ENCODE measurements at regions not wholly inside any gene's neighbourhood (a gene's known extent, or its start where the extent isn't known, plus 50 kb on each side); places are given as distances from the start of the nearest gene placed in this dataset.
"Not testable (repeated sequence)": the region's sequence is repeated elsewhere in the genome, so short reads cannot be mapped to it uniquely, and the experiment has no call there.

DNA sequence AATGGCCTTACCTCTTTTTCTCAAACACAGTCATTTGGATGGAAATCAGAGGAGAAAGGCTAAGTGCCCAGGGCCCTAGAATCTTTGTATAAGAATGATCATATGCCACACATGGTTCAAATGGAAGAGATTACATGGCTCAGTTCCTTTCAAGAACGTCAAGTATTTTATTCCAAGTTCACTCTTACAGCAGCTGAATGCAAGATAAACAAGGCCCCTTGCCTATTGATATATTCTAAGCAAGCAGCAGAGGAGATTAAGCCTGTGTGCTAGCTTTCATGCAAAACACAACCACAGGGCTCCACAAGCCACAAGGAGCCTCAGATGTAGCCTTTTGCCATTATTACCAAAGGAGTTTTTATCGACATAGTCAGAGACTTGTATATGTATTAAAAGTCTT, 55.3 kb upstream of the SLCO6A1 start:
- DNase-seq (ENCODE audit: low read depth in 1 of 2, low spot score in 1 of 2), result no peak

GRCh38 chr5:102554728-102555127, 55.9 kb upstream of the SLCO6A1 start:
- no peak for DNase-seq (ENCODE audit: low read depth in 1 of 2, low spot score in 1 of 2)

- no peak for DNase-seq (ENCODE audit: low read depth in 1 of 2, low spot score in 1 of 2)
Measured at GRCh38 chr5:102561894-102562760, 63.3 kb upstream of the SLCO6A1 start.

DNA sequence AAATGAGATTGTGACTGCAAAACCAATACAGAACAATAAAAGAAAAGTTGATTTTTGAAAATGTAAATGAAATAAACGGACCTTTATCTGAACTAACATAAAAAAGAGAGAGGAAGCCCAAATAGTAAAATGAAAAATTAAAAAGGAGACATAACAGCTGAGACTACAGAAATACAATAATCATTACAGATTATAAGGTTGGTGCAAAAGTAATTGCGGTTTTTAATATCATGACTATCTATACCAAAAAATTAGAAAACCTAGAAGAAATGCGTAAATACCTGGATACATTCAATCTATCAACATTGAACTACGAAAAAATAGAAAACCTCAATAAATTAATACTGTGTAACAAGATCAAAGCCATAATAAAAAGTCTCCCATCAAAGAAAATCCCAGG, 71.9 kb upstream of the SLCO6A1 start:
- no peak for DNase-seq (ENCODE audit: low read depth in 1 of 2, low spot score in 1 of 2)

GRCh38 chr5:102578362-102578761, 79.6 kb upstream of the SLCO6A1 start:
- DNase-seq (ENCODE audit: low read depth in 1 of 2, low spot score in 1 of 2), result no peak

GRCh38 chr5:102579379-102579778, 80.6 kb upstream of the SLCO6A1 start:
- no peak for DNase-seq (ENCODE audit: low read depth in 1 of 2, low spot score in 1 of 2)

GRCh38 chr5:102581011-102581410, 82.2 kb upstream of the SLCO6A1 start:
- no peak for DNase-seq (ENCODE audit: low read depth in 1 of 2, low spot score in 1 of 2)

DNA sequence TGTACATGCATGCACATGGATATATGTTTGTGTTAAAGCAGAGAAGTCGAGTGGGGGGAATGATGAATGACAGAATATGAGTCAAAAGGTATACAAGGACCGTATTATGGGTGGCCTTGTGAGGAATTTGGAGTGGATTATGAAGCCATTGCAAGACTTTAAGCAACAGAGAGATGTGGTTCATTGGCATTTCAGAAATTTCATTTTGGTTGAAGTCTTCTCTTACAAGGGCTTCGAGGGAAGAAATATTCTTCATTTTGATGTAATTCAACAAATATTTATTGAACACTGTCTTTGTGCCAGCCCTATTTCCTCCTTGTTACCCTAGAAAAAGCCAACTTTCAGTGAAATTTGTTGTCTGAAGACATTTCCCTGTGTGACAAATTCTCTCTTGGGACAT, 83.9 kb upstream of the SLCO6A1 start:
- no peak for DNase-seq (ENCODE audit: low read depth in 1 of 2, low spot score in 1 of 2)

DNA sequence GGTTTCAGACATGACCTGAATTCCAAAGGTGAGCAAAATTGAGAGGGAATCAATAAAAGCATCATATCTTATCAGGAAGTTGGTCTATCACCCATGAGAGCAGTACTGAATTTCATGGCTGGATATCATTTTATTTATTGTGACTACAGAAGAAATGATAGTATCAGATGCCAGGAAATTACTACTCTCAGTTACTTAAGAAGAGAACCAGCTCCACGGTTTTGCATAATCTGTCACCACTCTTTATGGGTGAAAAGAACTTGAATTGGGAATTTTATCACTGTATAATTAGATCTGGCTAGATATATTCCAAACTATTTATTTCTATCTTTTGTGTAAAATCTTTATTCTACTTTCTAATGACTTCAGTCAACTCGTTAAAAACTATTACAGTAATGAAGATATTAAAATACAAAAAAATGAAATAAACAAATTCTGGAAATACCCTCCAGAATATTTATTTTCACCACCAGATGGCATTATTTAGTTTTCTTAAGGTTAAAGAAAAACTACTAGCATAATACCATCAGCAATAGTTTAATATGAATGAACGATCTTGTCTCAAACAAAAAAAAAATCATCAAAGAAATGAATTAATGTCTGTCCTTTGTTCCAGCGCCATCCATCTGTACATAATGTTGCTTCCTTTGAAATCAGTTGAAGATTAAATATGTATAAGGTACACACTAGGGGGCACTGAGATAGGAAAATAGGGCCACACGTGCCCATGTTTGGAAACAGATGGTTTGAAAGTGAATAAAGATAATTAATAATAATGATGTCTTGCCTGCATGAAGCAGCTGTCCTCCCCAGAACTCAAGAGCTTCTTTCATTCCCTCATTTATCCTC, 84.7 kb upstream of the SLCO6A1 start:
- no peak for DNase-seq (ENCODE audit: low read depth in 1 of 2, low spot score in 1 of 2)

- no peak for DNase-seq (ENCODE audit: low read depth in 1 of 2, low spot score in 1 of 2)
Measured at GRCh38 chr5:102589661-102590060, 90.9 kb upstream of the SLCO6A1 start.

DNA sequence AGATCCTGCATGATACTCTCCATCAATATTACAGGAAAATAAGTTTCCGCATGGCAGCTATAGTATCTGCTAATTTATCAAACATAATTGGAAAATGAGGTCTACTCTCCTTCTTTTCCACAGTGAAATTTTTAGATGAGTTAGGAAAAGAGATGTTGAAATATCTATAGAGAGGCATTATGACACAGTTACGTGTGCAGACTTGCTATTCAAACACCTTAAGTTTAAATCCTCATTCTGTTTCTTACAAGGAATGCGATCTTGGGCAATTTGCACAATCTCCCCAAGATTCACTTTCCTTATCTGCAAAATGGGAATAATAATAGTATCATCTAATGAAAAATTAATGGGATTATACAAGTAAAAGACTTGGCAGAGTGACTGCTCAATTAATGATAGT, 91.7 kb upstream of the SLCO6A1 start:
- DNase-seq (ENCODE audit: low read depth in 1 of 2, low spot score in 1 of 2), result no peak

GRCh38 chr5:102591650-102592049, 92.8 kb upstream of the SLCO6A1 start:
- no peak for DNase-seq (ENCODE audit: low read depth in 1 of 2, low spot score in 1 of 2)

GRCh38 chr5:102592586-102592985, 93.8 kb upstream of the SLCO6A1 start:
- DNase-seq (ENCODE audit: low read depth in 1 of 2, low spot score in 1 of 2), result not testable (repeated sequence)

GRCh38 chr5:102594192-102594591, 95.4 kb upstream of the SLCO6A1 start:
- no peak for DNase-seq (ENCODE audit: low read depth in 1 of 2, low spot score in 1 of 2)

- no peak for DNase-seq (ENCODE audit: low read depth in 1 of 2, low spot score in 1 of 2)
Measured at GRCh38 chr5:102595332-102595731, 96.5 kb upstream of the SLCO6A1 start.

DNA sequence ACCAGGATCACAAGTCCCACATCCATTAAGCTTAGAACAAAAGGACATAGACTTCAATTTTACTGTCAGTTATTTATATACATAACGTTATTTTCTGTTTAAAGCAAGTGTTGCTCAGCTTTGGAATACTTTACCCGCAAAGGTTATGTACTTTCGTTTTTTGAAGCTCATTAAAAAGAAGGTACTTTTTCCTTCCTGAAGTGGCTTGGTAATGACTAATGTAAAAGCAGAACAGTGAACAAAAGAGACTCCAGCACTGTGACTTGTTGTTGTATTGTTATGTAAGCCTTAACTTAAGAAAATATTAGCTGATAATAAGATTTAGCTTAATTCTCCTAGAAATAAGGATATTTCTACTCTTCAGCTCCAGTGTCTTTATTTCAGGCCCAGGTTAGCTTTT, 97.3 kb upstream of the SLCO6A1 start:
- DNase-seq (ENCODE audit: low read depth in 1 of 2, low spot score in 1 of 2), result no peak

GRCh38 chr5:102596951-102597350, 98.2 kb upstream of the SLCO6A1 start:
- DNase-seq (ENCODE audit: low read depth in 1 of 2, low spot score in 1 of 2), result no peak

- no peak for DNase-seq (ENCODE audit: low read depth in 1 of 2, low spot score in 1 of 2)
Measured at GRCh38 chr5:102599289-102599688, 100.5 kb upstream of the SLCO6A1 start.

DNA sequence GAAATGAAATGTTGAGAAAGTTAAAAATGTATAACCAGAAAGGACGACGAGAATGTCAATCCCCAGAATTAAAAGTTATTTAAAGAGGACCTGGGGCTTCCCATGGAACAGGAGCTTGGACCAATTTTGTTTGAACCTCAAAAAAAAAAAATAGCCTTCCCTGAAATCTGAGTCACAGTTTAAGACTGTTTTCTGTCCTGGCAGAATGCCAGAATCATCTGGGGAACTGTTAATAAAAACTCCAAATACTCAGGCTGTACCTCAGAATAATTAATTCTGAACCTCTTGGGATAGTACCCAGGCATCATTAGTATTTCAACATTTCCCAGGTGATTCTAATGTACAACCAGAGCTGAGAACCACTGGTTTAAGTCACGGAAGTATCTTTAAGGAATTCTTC, 102.2 kb upstream of the SLCO6A1 start:
- no peak for DNase-seq (ENCODE audit: low read depth in 1 of 2, low spot score in 1 of 2)

- DNase-seq (ENCODE audit: low read depth in 1 of 2, low spot score in 1 of 2), result no peak
Measured at GRCh38 chr5:102603670-102604069, 104.9 kb upstream of the SLCO6A1 start.

GRCh38 chr5:102608414-102608813, 109.6 kb upstream of the SLCO6A1 start:
- no peak for DNase-seq (ENCODE audit: low read depth in 1 of 2, low spot score in 1 of 2)

DNA sequence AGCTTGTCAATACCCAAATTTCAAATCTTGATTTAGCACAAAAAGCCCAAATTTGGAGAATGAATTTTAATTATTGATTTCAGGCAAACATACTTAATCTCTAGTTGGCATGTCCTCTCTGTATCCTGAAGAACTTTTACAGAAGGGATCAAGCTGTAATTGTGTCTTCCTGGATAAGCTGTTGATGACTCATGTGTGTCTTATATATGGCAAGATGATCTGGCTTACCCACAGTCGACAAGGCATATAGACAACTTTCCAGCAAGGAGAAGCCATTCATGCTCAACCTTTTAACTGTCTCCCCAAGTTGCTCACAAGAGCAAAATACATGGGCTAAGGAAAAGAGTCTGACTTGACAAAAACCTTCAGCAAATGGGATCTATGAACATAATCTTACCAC, 112.5 kb upstream of the SLCO6A1 start:
- DNase-seq (ENCODE audit: low read depth in 1 of 2, low spot score in 1 of 2), result no peak
